ENCODE measurements at regions not wholly inside any gene's neighbourhood (a gene's known extent, or its start where the extent isn't known, plus 50 kb on each side); places are given as distances from the start of the nearest gene placed in this dataset.

- TF ChIP-seq CTCF (IDR thresholded peaks at IDR 0.05; ENCODE audit: poor library complexity, severe bottlenecking) (no peak), POLR2AphosphoS5 (IDR thresholded peaks at IDR 0.05) (no peak), MXI1 (conservative IDR thresholded peaks at IDR 0.05; ENCODE audit: poor library complexity, severe bottlenecking) (no peak)
These were observed 473.0 kb upstream of the CITED2 start for GRCh38 chr6:139847457-139847813.

All from neural cell (in vitro differentiated cells).